ENCODE measurements at regions not wholly inside any gene's neighbourhood (a gene's known extent, or its start where the extent isn't known, plus 50 kb on each side); places are given as distances from the start of the nearest gene placed in this dataset.

DNA sequence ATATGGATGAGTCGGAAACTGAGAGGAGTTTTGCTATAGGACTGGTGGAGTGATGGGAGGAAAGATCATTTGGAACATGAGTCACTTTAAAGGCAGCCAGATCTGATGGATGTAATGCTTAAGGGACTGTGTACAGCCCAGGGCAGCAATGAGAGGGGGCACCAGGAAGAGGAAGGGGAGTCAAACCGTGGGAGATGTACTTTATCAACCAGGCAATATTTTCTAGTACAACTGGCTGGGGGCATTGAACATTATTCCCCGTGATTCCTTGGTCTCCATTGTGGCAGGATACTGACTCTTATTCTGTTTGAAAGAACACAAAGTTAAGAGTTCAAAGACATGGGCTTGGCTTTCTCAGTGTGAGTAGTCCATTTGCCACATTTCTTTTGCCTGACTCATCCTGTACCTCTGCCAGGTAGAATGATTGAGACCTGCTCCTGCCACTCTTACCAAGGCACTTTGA is 268.2 kb upstream of the NR5A2 start:
- POLR2A ChIA-PET (ENCODE audit: low non-redundant PET): no interaction called here
- DNase-seq (ENCODE audit: low spot score): no peak
- BruUV-seq (replicated peaks): no TSS peak

DNA sequence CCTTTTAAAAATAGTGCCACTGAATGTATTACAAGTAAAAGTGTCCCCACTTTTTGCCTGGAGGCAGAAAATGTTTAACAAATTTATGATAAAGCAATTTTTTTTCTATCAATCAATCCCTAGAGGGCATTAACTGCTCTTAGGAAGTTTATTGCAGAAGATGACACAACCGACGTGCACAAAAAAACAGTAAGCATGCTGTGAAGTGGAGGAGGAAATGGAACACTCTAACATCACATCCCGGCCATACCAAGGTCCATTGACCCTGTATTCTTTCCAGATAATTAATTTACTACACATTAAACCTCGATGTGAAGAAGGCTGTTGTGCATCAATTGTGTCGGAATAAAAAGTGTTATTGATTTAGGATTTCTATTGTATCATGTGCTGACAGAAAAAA is 264.9 kb upstream of the NR5A2 start:
- Histone ChIP-seq H3K4me1 (ENCODE audit: insufficient read depth, low read length, poor library complexity, severe bottlenecking) (no peaks in the 10 kb centered on the region), H3K4me3 (ENCODE audit: low read depth, low read length, poor library complexity, severe bottlenecking) (no peak overlapping the region), H3K27me3 (replicated peaks; ENCODE audit: insufficient read depth, low read depth, low read length, poor library complexity) (peaks cover 41% of the 10 kb centered on the region), H3K27ac (ENCODE audit: low read depth, low read length, poor library complexity, severe bottlenecking) (no peak overlapping the region), H3K36me3 (ENCODE audit: insufficient read depth, low read length, poor library complexity, severe bottlenecking) (no peaks in the 10 kb centered on the region), H3K9me3 (ENCODE audit: low read depth, low read length, poor library complexity, severe bottlenecking) (peaks cover 14% of the 10 kb centered on the region)
- no peak for TF ChIP-seq CTCF (conservative IDR thresholded peaks at IDR 0.05; ENCODE audit: low read depth, low read length)
- TF ChIP-seq EZH2 (IDR thresholded peaks at IDR 0.05; ENCODE audit: borderline replicate concordance, low read depth, low read length, poor library complexity, severe bottlenecking): no peak
- intact Hi-C loops (cut with micrococcal nuclease; ENCODE audit: unreplicated experiment): no loop called here
- POLR2A ChIA-PET (ENCODE audit: low non-redundant PET): no interaction called here
- DNase-seq (ENCODE audit: low spot score): no peak
- BruUV-seq (replicated peaks): no TSS peak
- CTCF ChIA-PET: no interaction called here

More for the DNA sequence above, 268.2 kb upstream of the NR5A2 start:
- Histone ChIP-seq H3K27ac (ENCODE audit: low read depth, low read length, poor library complexity, severe bottlenecking) (no peak overlapping the region), H3K27me3 (replicated peaks; ENCODE audit: insufficient read depth, low read depth, low read length, poor library complexity) (peaks cover 74% of the 10 kb centered on the region), H3K4me3 (ENCODE audit: low read depth, low read length, poor library complexity, severe bottlenecking) (no peak overlapping the region), H3K36me3 (ENCODE audit: insufficient read depth, low read length, poor library complexity, severe bottlenecking) (no peaks in the 10 kb centered on the region), H3K9me3 (ENCODE audit: low read depth, low read length, poor library complexity, severe bottlenecking) (no peaks in the 10 kb centered on the region), H3K4me1 (ENCODE audit: insufficient read depth, low read length, poor library complexity, severe bottlenecking) (no peaks in the 10 kb centered on the region)
- CTCF ChIA-PET: no interaction called here
- intact Hi-C loops (cut with micrococcal nuclease; ENCODE audit: unreplicated experiment): no loop called here
- TF ChIP-seq EZH2 (IDR thresholded peaks at IDR 0.05; ENCODE audit: borderline replicate concordance, low read depth, low read length, poor library complexity, severe bottlenecking) (no peak), CTCF (conservative IDR thresholded peaks at IDR 0.05; ENCODE audit: low read depth, low read length) (no peak)

DNA sequence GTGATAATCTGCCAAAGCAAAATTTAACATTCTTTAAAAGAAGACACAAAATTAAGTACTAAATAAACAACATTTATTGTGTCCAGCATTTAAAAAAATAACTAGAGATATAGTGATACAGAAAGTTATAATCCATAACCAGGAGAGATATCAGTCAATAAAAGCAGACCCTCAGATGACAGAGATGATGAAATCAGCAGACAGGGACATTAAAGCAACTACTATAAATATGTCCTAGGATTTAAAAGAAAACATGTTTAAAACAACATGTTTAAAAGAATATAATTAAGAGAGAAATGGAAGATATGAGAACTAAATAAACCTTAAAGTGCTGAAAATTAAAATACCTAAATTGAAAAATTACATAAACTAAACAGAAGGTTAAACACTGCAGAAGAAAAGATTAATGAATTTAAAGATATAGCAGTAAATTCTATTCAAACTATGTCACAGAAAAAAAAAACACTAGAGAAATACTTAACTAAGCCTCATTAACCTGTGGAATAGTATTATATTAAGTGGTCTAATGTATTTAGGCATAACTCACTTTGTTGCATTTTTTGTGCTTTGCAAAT is 261.2 kb upstream of the NR5A2 start:
- DNase-seq (ENCODE audit: low spot score): no peak
- Histone ChIP-seq H3K27ac (ENCODE audit: low read depth, low read length, poor library complexity, severe bottlenecking) (no peak overlapping the region), H3K9me3 (ENCODE audit: low read depth, low read length, poor library complexity, severe bottlenecking) (peaks cover 14% of the 10 kb centered on the region), H3K36me3 (ENCODE audit: insufficient read depth, low read length, poor library complexity, severe bottlenecking) (no peaks in the 10 kb centered on the region), H3K4me1 (ENCODE audit: insufficient read depth, low read length, poor library complexity, severe bottlenecking) (no peaks in the 10 kb centered on the region), H3K27me3 (replicated peaks; ENCODE audit: insufficient read depth, low read depth, low read length, poor library complexity) (peaks cover 13% of the 10 kb centered on the region), H3K4me3 (ENCODE audit: low read depth, low read length, poor library complexity, severe bottlenecking) (no peak overlapping the region)
- intact Hi-C loops (cut with micrococcal nuclease; ENCODE audit: unreplicated experiment): no loop called here
- TF ChIP-seq EZH2 (IDR thresholded peaks at IDR 0.05; ENCODE audit: borderline replicate concordance, low read depth, low read length, poor library complexity, severe bottlenecking) (no peak), CTCF (conservative IDR thresholded peaks at IDR 0.05; ENCODE audit: low read depth, low read length) (no peak)
- CTCF ChIA-PET: no interaction called here
- BruUV-seq (replicated peaks): no TSS peak
- POLR2A ChIA-PET (ENCODE audit: low non-redundant PET): no interaction called here

Measured in A673 (cell line).